ENCODE measurements at regions not wholly inside any gene's neighbourhood (a gene's known extent, or its start where the extent isn't known, plus 50 kb on each side); places are given as distances from the start of the nearest gene placed in this dataset.

DNA sequence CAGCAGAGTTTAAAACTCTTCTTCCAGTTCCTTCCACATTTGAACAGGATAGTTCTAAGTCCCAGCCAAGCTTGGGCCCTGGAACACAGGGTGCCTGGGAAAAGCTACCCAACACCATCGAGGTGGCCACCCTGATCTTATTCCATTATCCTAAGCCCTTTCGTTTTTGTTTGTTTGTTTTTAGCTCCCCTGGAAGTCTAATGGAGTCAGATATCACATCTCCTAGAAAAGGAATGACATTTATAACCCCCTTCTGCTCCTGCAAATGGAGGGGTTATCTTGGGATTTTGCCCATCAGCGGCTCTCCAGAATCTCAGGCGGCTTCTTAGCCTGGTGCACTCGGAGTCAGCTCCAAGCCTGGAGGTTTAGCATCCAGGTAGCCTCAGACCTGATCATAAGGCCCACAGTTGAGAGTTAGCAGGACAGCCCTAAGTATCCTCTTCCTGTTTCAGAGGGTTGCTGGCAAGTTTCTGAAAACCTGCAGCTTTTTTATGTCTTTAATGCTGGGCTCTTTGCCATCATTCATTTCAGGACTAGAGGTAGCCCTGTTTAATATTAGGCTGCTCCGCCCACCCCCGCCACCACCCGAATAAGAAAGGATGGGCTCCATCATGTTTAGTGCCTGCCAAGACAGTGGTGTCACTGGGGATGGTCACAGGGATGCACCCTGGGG, 230.0 kb upstream of the LNX1 start:
- Mint-ChIP-seq H3K27me3 (ENCODE audit: unreplicated experiment) (no peaks in the 10 kb centered on the region), H3K36me3 (ENCODE audit: unreplicated experiment) (peaks cover 8% of the 10 kb centered on the region), H3K27ac (ENCODE audit: unreplicated experiment) (no peak overlapping the region), H3K4me1 (ENCODE audit: low read depth, unreplicated experiment) (peaks cover 2% of the 10 kb centered on the region), H3K4me3 (ENCODE audit: unreplicated experiment) (no peak overlapping the region), H3K9me3 (ENCODE audit: unreplicated experiment) (no peaks in the 10 kb centered on the region)
- no peak for DNase-seq
- TF ChIP-seq CTCF (IDR thresholded peaks at IDR 0.05; ENCODE audit: partially characterized antibody, unreplicated experiment) = no peak

DNA sequence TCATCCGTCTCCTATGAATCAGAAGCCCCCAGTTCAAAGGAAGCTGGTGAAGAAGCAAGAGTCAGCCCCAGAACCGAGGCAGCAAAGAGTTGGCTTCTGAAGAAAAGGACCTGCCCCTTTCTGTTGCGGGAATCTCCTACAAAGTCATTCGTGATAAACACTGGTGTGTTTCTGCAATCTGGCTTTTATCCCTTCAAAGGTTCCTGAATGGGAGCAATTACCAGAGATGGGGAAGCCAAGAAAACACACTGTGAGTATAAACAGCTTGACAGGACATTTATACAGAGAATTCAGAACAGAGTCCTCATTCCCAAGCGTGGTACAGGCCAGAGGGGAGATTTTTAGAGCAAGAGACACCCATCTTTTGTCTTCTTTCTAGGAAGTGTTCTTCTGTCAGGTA, 226.8 kb upstream of the LNX1 start:
- Mint-ChIP-seq H3K27ac (ENCODE audit: unreplicated experiment) (no peak overlapping the region), H3K27me3 (ENCODE audit: unreplicated experiment) (no peaks in the 10 kb centered on the region), H3K4me1 (ENCODE audit: low read depth, unreplicated experiment) (peaks cover 2% of the 10 kb centered on the region), H3K4me3 (ENCODE audit: unreplicated experiment) (no peak overlapping the region), H3K36me3 (ENCODE audit: unreplicated experiment) (peaks cover 7% of the 10 kb centered on the region), H3K9me3 (ENCODE audit: unreplicated experiment) (peaks cover 2% of the 10 kb centered on the region)
- no peak for DNase-seq
- TF ChIP-seq CTCF (IDR thresholded peaks at IDR 0.05; ENCODE audit: partially characterized antibody, unreplicated experiment) = no peak

DNA sequence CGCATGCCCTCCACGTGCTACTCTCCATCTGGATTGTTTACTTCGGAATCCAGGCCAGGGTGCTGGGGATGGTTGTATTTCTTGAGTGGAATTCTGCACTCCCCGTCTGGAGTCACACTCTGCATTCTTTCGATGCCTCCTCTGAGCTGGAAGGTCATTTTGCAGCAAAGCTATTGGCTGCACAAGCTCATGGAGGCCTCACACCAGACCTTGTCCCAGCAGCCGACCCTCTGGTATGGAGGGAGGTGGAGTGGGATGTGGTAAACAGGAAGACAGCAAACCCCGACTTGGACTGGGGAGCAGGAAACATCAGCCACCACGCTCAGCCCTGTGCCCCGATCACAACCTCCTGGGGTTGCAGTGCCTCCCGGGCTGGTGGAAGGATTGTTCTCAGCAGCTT, 225.3 kb upstream of the LNX1 start:
- Mint-ChIP-seq H3K27me3 (ENCODE audit: unreplicated experiment) (no peaks in the 10 kb centered on the region), H3K4me1 (ENCODE audit: low read depth, unreplicated experiment) (peaks cover 2% of the 10 kb centered on the region), H3K4me3 (ENCODE audit: unreplicated experiment) (no peak overlapping the region), H3K27ac (ENCODE audit: unreplicated experiment) (no peak overlapping the region), H3K9me3 (ENCODE audit: unreplicated experiment) (peaks cover 2% of the 10 kb centered on the region), H3K36me3 (ENCODE audit: unreplicated experiment) (peaks cover 7% of the 10 kb centered on the region)
- DNase-seq = no peak
- TF ChIP-seq CTCF (IDR thresholded peaks at IDR 0.05; ENCODE audit: partially characterized antibody, unreplicated experiment) = no peak

- Mint-ChIP-seq H3K27ac (ENCODE audit: unreplicated experiment) (no peak overlapping the region), H3K4me3 (ENCODE audit: unreplicated experiment) (no peak overlapping the region), H3K9me3 (ENCODE audit: unreplicated experiment) (peaks cover 2% of the 10 kb centered on the region), H3K36me3 (ENCODE audit: unreplicated experiment) (peaks cover 7% of the 10 kb centered on the region), H3K27me3 (ENCODE audit: unreplicated experiment) (no peaks in the 10 kb centered on the region), H3K4me1 (ENCODE audit: low read depth, unreplicated experiment) (peaks cover 2% of the 10 kb centered on the region)
- TF ChIP-seq CTCF (IDR thresholded peaks at IDR 0.05; ENCODE audit: partially characterized antibody, unreplicated experiment) = no peak
- no peak for DNase-seq
These were observed 224.0 kb upstream of the LNX1 start for GRCh38 chr4:53815281-53815680.

GRCh38 chr4:53813998-53814397, 222.7 kb upstream of the LNX1 start:
- Mint-ChIP-seq H3K9me3 (ENCODE audit: unreplicated experiment) (peaks cover 2% of the 10 kb centered on the region), H3K27me3 (ENCODE audit: unreplicated experiment) (no peaks in the 10 kb centered on the region), H3K4me3 (ENCODE audit: unreplicated experiment) (no peak overlapping the region), H3K27ac (ENCODE audit: unreplicated experiment) (no peak overlapping the region), H3K4me1 (ENCODE audit: low read depth, unreplicated experiment) (peaks cover 2% of the 10 kb centered on the region), H3K36me3 (ENCODE audit: unreplicated experiment) (peaks cover 7% of the 10 kb centered on the region)
- TF ChIP-seq CTCF (IDR thresholded peaks at IDR 0.05; ENCODE audit: partially characterized antibody, unreplicated experiment) = no peak
- DNase-seq = no peak
